Type B pancreatic cell (in vitro differentiated cells): ENCODE measurements at regions not wholly inside any gene's neighbourhood (a gene's known extent, or its start where the extent isn't known, plus 50 kb on each side); places are given as distances from the start of the nearest gene placed in this dataset.
A peak's percentile ranks its signal among the peaks of the same experiment; 100 is the strongest.

Experiments
- DNase-seq: peaks from one replicate; pipeline ENCODE4 v3.0.0; 2021; ENCODE audit warnings: mixed read lengths; ENCODE audit not compliant: unreplicated experiment; ENCODE audit errors: extremely low spot score
- H3K27ac Mint-ChIP-seq: 2 replicates; pipeline ENCODE4 v1.8.0; 2021; ENCODE audit warnings: mild to moderate bottlenecking, mixed read lengths
- H3K27me3 Mint-ChIP-seq: 2 replicates; pipeline ENCODE4 v1.8.0; 2021; ENCODE audit warnings: mixed read lengths
- H3K36me3 Mint-ChIP-seq: 2 replicates; pipeline ENCODE4 v1.8.0; 2021; ENCODE audit warnings: mixed read lengths
- H3K4me1 Mint-ChIP-seq: one replicate; pipeline ENCODE4 v1.8.0; 2021; ENCODE audit warnings: mixed read lengths; ENCODE audit not compliant: unreplicated experiment
- H3K4me3 Mint-ChIP-seq: 2 replicates; pipeline ENCODE4 v1.8.0; 2021; ENCODE audit warnings: mild to moderate bottlenecking, mixed read lengths
- H3K9me3 Mint-ChIP-seq: 2 replicates; pipeline ENCODE4 v1.8.0; 2021; ENCODE audit warnings: mixed read lengths
- TF ChIP-seq, protein P1 (sequence below): fragments of 200-600 bp; sonication (generic); conservative IDR thresholded peaks from 2 replicates; pipeline ENCODE4 v1.5.0; 2021; ENCODE audit warnings: antibody characterized with exemption, mild to moderate bottlenecking

DNA sequence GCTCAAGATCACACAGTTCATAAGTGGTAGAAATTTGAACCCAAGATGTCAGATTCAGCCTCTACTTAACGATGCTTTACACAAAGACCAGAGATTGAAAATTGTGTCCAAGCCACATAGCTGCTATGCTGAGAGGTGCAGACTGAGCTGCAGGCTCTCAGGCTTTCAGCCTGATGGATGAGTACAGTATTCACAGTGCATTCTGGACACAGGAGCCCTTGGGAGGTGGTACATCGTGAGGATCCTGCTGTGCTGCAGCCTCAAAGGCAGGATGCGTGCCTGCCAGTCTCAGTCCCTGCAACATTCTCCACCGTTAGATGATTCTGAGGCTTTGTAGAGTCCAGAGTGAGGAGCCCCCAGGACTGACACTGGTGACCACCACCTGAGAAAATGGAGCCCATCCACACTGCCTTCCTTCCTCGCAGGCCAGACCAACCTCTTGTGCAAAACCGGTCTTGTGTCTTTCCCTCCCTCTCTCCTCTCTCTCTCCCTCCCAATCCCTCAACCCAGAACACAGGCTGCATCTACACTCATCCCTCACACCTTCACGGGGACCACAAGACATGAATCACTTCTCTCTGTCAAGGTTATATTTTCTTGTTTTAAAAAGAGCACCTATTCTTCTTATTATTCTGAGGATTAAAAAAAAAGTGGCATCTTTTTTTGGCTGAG lies 203.4 kb upstream of the ZNF507 start:
- no peaks in the 10 kb centered on the region for H3K36me3 Mint-ChIP-seq
- no peaks in the 10 kb centered on the region for H3K27me3 Mint-ChIP-seq
- H3K9me3 Mint-ChIP-seq: peaks cover 7% of the 10 kb centered on the region
- no peaks in the 10 kb centered on the region for H3K4me1 Mint-ChIP-seq
- TF ChIP-seq, protein P1, sequence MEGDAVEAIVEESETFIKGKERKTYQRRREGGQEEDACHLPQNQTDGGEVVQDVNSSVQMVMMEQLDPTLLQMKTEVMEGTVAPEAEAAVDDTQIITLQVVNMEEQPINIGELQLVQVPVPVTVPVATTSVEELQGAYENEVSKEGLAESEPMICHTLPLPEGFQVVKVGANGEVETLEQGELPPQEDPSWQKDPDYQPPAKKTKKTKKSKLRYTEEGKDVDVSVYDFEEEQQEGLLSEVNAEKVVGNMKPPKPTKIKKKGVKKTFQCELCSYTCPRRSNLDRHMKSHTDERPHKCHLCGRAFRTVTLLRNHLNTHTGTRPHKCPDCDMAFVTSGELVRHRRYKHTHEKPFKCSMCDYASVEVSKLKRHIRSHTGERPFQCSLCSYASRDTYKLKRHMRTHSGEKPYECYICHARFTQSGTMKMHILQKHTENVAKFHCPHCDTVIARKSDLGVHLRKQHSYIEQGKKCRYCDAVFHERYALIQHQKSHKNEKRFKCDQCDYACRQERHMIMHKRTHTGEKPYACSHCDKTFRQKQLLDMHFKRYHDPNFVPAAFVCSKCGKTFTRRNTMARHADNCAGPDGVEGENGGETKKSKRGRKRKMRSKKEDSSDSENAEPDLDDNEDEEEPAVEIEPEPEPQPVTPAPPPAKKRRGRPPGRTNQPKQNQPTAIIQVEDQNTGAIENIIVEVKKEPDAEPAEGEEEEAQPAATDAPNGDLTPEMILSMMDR: no peak
- H3K4me3 Mint-ChIP-seq: no peak overlapping the region
- no peak for DNase-seq
- H3K27ac Mint-ChIP-seq: no peak overlapping the region

DNA sequence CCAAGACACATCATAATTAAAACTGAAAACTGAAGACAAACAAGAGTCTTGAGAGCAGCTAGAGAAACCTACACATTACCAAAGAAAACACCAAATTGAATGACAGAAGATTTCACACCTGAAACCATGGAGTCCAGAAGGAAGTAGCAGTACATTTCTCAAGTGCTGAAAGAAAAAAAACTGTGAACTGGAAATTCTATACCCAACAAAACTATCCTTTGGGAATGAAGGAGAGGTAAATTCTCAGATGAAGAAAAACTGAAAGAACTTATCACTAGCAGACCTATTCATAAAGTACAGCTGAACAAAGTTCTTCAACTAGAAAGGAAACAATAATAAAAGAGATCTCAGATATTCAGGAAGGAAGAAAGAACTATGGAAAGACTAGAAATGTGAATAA lies 198.7 kb upstream of the ZNF507 start:
- H3K27ac Mint-ChIP-seq: no peak overlapping the region
- peaks cover 7% of the 10 kb centered on the region for H3K9me3 Mint-ChIP-seq
- no peaks in the 10 kb centered on the region for H3K4me1 Mint-ChIP-seq
- H3K27me3 Mint-ChIP-seq: no peaks in the 10 kb centered on the region
- DNase-seq: no peak
- H3K4me3 Mint-ChIP-seq: no peak overlapping the region
- TF ChIP-seq, protein P1: no peak
- no peaks in the 10 kb centered on the region for H3K36me3 Mint-ChIP-seq

DNA sequence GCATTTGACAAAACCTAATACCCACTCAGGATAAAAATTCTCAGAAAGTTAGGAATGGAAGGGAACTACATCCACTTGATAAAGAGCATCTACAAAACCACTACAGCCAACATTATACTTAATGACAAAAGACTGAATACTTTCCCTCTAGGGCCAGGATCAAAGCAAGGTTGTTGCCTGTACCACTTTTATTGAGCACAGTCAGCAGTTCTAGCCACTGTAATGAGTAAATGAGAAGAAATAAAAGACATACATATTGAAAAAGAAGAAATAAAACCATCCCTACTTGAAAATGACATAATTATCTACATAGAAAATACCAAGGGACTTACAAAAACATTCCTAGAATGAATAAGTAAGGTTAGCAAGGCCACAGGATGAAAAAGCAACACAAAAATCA lies 194.8 kb upstream of the ZNF507 start:
- Mint-ChIP-seq H3K36me3 (no peaks in the 10 kb centered on the region), H3K4me1 (no peaks in the 10 kb centered on the region), H3K27me3 (no peaks in the 10 kb centered on the region), H3K27ac (no peak overlapping the region), H3K4me3 (no peak overlapping the region), H3K9me3 (peaks cover 7% of the 10 kb centered on the region)
- no peak for DNase-seq
- TF ChIP-seq, protein P1: no peak

DNA sequence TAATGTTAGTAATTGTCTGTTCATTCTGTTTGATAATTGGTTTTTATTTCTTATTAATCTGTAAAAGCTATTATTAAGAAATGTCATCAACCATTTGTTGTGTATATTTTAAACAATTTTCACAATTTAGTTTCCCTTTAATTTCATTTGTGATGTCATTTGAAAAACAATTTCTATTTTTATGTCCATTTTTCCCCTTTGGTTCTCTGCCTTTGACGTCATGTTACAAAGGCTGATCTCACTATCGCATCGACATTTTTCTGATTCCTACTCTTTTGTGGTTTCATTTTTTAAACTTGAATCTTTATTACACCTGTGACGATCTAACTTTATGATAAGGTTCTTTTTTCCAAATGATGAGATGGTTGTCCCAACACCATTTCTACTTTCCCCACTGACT lies 191.0 kb upstream of the ZNF507 start:
- Mint-ChIP-seq H3K27me3 (no peaks in the 10 kb centered on the region), H3K4me3 (no peak overlapping the region), H3K27ac (no peak overlapping the region), H3K4me1 (no peaks in the 10 kb centered on the region), H3K36me3 (no peaks in the 10 kb centered on the region), H3K9me3 (peaks cover 4% of the 10 kb centered on the region)
- DNase-seq: no peak
- TF ChIP-seq, protein P1: no peak

DNA sequence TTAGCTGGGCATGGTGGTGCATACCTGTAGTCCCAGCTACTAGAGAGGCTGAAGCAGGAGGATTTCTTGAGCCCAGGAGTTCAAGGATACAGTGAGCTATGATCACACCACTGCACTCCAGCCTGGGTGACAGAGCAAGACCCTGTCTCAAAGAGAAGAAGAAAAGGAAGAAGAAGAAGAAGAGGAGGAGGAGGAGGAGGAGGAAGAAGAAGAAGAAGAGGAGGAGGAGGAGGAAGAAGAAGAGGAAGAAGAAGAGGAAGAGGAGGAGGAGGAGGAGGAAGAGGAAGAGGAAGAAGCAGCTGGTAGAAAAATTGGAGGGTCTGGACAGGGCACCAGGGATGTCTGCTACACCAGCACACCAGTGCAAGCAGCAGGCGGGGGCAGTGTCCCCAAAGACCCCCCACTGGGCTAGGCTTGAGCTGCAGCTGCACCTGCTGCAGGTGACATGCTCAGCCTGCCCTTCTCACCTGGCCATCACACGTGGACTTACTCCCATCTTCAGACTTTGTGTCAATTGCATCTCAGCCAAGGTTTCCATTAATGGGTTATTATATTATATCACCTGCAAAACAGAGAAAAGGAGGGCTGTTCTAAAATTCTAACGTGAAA lies 180.9 kb upstream of the ZNF507 start:
- H3K4me1 Mint-ChIP-seq: no peaks in the 10 kb centered on the region
- no peaks in the 10 kb centered on the region for H3K9me3 Mint-ChIP-seq
- peak; percentile 54 for DNase-seq
- TF ChIP-seq, protein P1: no peak
- no peak overlapping the region for H3K4me3 Mint-ChIP-seq
- H3K27me3 Mint-ChIP-seq: peaks cover 14% of the 10 kb centered on the region
- no peak overlapping the region for H3K27ac Mint-ChIP-seq
- H3K36me3 Mint-ChIP-seq: no peaks in the 10 kb centered on the region
